ENCODE measurements at regions not wholly inside any gene's neighbourhood (a gene's known extent, or its start where the extent isn't known, plus 50 kb on each side); places are given as distances from the start of the nearest gene placed in this dataset.

DNA sequence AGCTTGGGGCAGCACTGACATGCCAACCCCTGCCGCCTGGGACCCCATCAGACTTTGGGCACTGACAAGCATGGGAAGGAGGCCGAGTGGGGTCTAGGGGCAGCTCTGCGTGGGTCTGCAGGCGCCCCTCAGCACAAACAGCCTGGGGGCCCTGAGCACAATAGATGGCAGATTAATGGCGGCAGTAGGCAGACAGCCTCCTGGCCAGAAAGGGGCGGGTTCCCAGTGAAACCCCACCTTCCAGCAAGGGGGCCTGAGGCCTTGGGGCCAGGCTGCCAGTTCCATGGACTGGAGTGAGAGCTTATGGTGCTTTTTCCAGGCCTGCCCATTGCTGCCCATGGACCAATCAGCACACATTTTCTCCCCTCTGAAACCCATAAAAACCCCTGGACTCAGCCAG, 2031.2 kb downstream of the EFNA5 start:
- no peak for DNase-seq (ENCODE audit: low read depth)
- no peak overlapping the region for H3K4me3 ChIP-seq (ENCODE audit: low read length)
- TF ChIP-seq, protein P1, sequence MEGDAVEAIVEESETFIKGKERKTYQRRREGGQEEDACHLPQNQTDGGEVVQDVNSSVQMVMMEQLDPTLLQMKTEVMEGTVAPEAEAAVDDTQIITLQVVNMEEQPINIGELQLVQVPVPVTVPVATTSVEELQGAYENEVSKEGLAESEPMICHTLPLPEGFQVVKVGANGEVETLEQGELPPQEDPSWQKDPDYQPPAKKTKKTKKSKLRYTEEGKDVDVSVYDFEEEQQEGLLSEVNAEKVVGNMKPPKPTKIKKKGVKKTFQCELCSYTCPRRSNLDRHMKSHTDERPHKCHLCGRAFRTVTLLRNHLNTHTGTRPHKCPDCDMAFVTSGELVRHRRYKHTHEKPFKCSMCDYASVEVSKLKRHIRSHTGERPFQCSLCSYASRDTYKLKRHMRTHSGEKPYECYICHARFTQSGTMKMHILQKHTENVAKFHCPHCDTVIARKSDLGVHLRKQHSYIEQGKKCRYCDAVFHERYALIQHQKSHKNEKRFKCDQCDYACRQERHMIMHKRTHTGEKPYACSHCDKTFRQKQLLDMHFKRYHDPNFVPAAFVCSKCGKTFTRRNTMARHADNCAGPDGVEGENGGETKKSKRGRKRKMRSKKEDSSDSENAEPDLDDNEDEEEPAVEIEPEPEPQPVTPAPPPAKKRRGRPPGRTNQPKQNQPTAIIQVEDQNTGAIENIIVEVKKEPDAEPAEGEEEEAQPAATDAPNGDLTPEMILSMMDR (conservative IDR thresholded peaks at IDR 0.05; ENCODE audit: low read length), result no peak

- TF ChIP-seq, protein P1 (conservative IDR thresholded peaks at IDR 0.05; ENCODE audit: low read length), result no peak
- H3K4me3 ChIP-seq (ENCODE audit: low read length), result no peak overlapping the region
- DNase-seq (ENCODE audit: low read depth), result no peak
These were observed 2031.7 kb downstream of the EFNA5 start for GRCh38 chr5:105639068-105639467.

DNA sequence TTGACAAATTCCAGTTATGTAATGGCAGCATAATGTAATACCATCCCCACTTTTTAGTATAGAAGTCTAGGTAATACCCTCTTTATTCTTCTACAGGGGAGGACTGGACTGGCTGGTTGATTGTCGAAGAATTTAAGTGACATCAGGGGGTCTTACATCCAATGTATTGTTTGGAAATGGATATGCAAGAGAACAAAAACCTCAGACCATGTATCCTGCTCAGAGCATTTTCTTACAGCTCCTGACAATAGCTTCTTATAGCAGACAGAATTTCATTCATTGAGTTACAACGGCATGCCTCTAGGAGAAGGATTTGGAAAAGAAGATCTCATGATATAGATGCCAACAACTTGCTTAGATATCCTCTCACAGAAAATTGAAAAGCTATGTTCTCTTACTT, 2032.3 kb downstream of the EFNA5 start:
- DNase-seq (ENCODE audit: low read depth), result no peak
- no peak overlapping the region for H3K4me3 ChIP-seq (ENCODE audit: low read length)
- TF ChIP-seq, protein P1 (conservative IDR thresholded peaks at IDR 0.05; ENCODE audit: low read length), result no peak

DNA sequence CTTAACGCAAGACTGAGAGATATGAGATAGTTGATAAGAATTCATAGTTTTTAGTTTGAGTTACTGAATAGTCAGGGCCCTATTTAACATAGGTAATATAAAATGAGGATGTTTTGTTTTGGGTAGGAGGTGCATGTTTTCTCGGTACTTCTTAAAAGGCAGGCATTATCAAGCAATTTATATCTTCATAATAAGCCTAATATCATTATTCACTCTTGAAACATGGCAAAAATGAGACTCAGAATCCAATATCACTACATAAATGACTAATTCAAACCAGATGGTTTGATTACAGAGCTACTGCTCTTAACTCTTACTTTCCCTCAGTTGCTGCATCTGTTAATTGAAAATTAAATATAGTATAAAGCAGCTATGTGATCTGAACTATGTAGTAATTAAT, 2038.7 kb downstream of the EFNA5 start:
- TF ChIP-seq, protein P1 (conservative IDR thresholded peaks at IDR 0.05; ENCODE audit: low read length), result no peak
- H3K4me3 ChIP-seq (ENCODE audit: low read length), result no peak overlapping the region
- DNase-seq (ENCODE audit: low read depth), result no peak

DNA sequence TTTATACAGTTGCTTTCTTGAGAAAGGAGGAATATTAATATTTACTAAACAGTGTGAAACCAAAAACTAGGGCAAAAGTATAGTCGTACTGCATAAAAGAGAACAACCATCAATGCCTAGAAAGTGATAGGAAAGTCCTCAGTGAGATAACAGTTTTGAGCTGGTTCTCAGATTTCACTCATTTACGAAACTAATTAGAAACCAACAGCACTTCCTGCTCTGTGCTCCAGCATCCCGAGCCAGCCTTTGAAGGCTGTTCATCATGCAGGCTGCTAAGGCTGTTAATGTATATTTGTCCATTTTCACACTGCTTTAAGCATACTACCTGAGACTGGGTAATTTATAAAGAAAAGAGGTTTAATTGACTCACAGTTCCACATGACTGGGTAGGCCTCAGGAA, 2039.9 kb downstream of the EFNA5 start:
- DNase-seq (ENCODE audit: low read depth), result no peak
- H3K4me3 ChIP-seq (ENCODE audit: low read length), result no peak overlapping the region
- TF ChIP-seq, protein P1 (conservative IDR thresholded peaks at IDR 0.05; ENCODE audit: low read length), result no peak

- DNase-seq (ENCODE audit: low read depth), result no peak
- no peak overlapping the region for H3K4me3 ChIP-seq (ENCODE audit: low read length)
- TF ChIP-seq, protein P1 (conservative IDR thresholded peaks at IDR 0.05; ENCODE audit: low read length), result no peak
These were observed 2051.0 kb downstream of the EFNA5 start for GRCh38 chr5:105619725-105620124.

- TF ChIP-seq, protein P1 (conservative IDR thresholded peaks at IDR 0.05; ENCODE audit: low read length), result no peak
- no peak overlapping the region for H3K4me3 ChIP-seq (ENCODE audit: low read length)
- DNase-seq (ENCODE audit: low read depth), result no peak
These were observed 2053.1 kb downstream of the EFNA5 start for GRCh38 chr5:105617436-105618215.
